T-helper 9 cell (primary cell): ENCODE measurements at regions not wholly inside any gene's neighbourhood (a gene's known extent, or its start where the extent isn't known, plus 50 kb on each side); places are given as distances from the start of the nearest gene placed in this dataset.
"Not testable (repeated sequence)": the region's sequence is repeated elsewhere in the genome, so short reads cannot be mapped to it uniquely, and the experiment has no call there.

Source experiments
- DNase-seq: peaks from one replicate; pipeline ENCODE4 v3.0.0-alpha.2; 2020

GRCh38 chr19:28170066-28170465, 1042.9 kb downstream of the UQCRFS1 start:
- no peak for DNase-seq

DNA sequence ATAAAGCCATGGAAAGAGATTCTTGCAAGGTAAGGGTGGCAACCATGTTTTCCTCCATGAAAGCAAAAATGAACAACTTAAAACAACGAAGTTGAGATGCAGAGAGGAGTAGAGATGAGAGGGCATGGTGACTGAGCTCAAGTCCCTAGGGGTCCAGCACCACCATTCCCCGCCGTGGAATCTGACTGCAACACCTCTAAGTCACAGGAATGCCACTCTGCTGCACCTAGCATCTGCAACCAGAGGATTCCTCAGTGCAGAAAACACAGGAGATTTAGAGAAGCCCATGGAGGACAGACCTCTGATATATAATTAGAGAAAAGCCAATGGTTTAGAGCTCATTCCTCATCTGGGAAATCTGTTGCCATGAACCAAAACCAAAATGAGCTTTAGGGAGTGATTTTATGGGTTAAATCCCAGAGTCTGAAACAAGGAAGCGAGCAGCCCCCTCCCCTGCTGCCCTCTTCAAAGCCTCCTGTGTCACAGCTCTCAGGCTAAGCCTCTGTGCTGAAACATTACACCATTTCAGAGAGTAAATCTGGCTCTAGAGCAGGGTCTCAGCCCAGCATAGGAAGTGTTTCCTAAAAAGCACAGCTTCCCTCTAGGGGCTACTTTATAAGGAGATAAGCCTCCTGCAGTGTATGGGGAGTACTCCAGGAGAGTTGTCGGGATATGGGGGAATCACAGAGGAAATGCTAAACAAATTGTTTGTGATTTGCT, 1043.6 kb downstream of the UQCRFS1 start:
- no peak for DNase-seq

DNA sequence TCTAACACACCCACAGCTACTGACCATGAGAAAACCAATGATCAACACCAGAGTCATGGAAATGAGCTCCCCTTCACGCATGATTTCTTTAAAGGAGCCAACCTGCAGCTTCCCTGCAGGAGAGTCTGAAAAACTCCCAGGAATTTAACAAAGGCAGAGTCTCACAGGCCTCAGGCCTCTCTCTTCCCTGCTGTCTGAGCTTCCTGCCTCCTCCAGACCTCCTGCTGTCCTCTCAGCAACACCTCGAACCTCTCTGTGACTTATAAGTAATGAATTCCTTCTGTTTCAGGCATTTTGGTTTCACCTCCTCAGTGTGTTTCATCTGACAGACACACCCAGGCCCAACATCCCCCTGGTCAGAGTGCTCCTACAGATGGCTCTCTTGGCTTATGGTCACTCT, 1044.4 kb downstream of the UQCRFS1 start:
- no peak for DNase-seq

GRCh38 chr19:28166025-28166424, 1046.9 kb downstream of the UQCRFS1 start:
- DNase-seq, result no peak

- DNase-seq, result no peak
Observed at GRCh38 chr19:28164214-28164613, 1048.7 kb downstream of the UQCRFS1 start.

DNA sequence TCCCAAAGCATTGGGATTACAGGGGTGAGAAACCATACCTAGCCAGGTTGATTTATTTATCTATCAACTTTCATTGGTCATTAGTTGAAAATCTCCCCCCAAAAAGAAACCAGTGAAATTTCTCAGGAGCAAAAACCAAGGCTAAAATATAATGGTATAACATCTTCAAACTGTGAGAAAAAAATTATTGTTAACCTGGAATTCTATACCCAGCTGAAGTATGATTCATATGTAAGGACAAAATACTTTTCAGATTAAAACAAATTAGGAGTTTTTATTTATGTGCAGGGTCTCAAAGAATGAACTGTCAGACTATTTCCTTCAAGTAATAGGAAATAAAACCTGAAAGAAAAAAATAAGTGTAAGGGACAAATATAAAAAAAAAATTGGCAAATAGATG, 1053.9 kb downstream of the UQCRFS1 start:
- DNase-seq, result no peak

GRCh38 chr19:28155265-28155664, 1057.7 kb downstream of the UQCRFS1 start:
- DNase-seq, result no peak

DNA sequence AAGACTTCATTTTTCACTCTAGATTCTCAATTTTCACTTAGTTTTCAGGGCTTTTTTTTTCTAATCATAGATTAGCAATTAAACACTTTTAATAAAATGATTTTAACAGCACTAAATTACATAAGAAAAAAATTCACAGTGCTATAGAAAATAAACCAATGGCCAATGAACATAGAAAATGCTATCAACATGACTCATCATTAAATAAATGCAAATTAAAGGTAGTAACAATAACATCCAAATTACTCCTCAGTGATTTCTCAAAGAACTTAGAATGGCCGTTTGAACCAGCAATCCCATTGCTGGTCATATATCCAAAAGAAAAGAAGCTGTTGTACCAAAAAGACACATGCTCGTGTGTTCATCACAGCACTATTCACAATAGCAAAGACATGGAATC, 1058.9 kb downstream of the UQCRFS1 start:
- no peak for DNase-seq

- DNase-seq, result no peak
Observed at GRCh38 chr19:28153123-28153522, 1059.8 kb downstream of the UQCRFS1 start.

DNA sequence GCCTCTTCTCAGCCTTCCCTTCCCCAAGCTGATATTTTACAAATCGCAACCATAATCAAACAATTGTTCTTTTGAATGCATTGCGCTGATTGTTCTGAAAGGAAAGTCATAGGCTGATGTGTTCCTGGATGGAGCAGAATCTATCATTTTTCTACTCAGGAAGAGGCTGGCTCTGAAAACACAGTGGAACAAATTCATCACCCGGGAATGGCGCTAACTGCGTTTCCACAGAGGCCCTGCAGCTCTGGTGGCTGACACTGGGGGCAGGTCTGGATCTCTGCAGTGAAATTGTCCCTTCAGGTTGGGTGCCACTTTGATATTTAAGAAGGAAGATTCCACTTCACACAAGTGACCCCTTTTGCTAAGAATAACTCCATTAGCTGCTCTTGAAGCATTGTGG, 1060.8 kb downstream of the UQCRFS1 start:
- DNase-seq, result no peak

- no peak for DNase-seq
Observed at GRCh38 chr19:28150129-28150528, 1062.8 kb downstream of the UQCRFS1 start.

DNA sequence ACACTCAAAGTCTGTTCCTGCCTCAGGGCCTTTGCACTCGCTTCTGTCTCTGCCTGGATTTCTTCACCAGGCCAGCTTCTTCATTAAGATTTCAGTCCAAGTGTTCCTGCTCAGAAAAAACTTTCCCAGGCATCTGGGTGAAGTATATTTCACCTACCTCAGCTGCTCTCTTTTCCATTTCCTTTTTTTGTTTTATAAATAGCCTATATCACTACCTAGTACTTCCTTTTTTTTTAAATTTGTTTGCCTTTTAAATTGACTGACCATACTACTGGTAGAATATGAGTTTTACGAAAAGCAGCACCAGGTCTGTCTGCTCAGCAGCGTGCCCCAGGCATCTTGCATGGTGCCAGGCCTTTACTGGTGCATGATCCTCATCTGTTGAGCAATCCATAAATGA, 1064.4 kb downstream of the UQCRFS1 start:
- no peak for DNase-seq

DNA sequence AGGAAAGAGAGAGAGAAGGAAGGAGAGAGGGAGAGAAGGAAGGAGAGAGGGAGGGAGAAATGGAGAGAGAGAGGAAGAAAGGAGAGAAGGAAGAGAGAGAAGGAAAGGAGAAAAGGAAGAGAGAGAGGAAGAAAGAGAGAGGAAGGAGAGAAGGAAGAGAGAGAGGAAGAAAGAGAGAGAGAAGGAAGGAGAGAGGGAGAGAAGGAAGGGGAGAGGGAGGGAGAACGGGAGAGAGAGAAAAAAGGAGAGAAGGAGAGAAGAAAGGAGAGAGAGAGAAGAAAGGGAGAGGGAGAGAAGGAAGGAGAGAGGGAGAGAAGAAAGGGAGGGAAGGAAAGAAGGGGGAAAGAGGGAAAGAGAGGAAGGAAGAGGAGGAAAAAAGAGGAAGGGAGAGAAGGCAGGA, 1070.7 kb downstream of the UQCRFS1 start:
- DNase-seq, result no peak

- DNase-seq, result no peak
Observed at GRCh38 chr19:28140201-28140600, 1072.8 kb downstream of the UQCRFS1 start.

DNA sequence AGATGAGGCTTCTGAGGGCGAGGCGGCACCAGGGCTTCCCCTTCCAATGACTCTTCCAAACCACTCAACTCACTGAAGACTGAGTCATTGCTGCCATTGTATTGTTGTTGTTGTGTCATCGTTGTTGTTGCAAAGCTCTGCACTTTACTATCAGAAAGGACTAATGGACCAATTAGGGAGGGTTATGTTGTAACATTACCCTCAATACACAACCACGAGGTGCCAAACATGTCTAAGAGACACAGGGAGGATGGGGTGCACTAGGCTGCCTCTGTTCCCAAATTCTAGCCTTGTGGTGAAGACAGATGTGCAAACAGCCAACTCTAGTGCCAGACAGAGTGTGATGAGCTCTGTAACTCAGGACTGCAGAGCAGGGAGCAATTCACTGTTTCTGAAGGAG, 1075.2 kb downstream of the UQCRFS1 start:
- DNase-seq, result no peak

DNA sequence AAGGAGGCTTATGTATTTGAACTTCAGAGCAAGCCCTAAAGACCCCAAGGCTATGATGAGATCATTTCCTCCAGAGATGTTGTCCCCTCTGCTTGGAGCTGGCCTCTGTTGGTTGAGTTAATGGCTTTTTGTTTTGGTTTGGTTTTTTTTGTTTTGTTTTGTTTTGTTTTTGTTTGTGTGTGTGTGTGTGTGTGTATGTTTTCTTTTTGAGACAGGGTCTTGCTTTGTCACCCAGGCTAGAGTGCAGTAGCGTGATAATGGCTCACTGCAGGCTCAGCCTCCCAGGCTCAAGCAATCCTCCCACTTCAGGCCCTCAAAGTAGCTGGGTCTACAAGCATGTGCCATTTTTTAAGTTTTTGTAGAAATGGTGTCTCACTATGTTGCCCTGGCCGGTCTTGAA, 1076.2 kb downstream of the UQCRFS1 start:
- no peak for DNase-seq

DNA sequence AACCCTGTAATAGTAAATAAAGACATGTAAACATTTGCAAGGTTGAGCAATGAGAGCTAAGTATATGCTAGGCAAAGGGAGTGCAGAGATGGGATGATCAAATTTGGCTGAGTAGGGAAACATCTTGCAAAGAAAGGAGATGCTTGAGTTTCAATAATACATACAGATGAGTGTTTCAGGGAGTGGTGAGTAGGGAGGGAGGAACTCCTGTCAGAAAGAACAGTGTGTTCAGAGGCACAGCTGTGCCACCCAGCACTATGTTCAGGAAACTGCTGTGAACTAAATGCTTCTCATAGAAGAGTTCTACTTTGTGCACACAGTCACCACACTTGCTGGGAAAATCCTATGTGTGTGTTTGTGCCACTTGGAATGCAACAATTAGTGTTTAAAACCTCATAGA, 1077.1 kb downstream of the UQCRFS1 start:
- DNase-seq, result no peak

- DNase-seq, result no peak
Observed at GRCh38 chr19:28134311-28134710, 1078.6 kb downstream of the UQCRFS1 start.

GRCh38 chr19:28130881-28131280, 1082.1 kb downstream of the UQCRFS1 start:
- not testable (repeated sequence) for DNase-seq

DNA sequence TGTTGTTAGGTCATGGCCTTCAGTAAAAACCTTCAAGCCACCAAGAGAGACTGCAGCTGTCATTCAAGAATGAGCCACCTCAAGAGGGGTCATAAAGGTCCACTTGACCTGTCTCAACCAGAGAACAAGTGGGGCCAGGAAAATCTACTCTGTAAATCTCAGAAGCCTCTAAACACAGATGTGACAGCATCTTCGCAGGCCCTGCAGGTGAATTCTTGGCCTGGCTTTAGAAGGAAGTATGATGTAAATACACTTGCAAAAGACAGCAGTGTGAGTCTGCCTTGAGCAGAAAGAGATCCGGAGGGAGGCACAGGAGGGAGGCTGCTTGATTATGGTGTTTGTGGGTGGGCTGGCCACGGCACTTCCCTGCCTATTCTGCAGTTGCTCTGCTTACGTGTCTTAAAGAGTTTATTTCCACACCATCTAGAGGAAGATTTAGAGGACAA, 1082.9 kb downstream of the UQCRFS1 start:
- no peak for DNase-seq

DNA sequence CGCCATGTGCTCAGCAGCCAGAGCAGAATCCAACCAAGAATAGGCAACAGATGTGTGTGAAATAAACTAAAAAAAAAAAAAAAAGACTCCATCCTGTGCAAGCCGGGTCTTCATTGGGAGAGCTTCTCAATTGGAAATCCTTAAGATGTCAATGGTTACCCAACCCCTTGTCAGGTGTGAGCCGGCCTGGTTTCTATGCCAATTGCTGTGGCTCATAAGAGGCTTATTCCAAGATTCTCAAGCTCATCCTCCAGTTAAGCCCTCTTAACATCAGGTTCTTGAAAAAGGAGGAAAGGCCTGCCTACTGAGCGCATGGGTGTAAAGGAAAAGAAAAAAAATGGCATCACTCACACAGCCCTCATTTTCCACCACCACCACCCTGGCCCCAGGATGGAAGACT, 1084.6 kb downstream of the UQCRFS1 start:
- DNase-seq, result no peak

- no peak for DNase-seq
Observed at GRCh38 chr19:28126135-28126898, 1086.6 kb downstream of the UQCRFS1 start.

DNA sequence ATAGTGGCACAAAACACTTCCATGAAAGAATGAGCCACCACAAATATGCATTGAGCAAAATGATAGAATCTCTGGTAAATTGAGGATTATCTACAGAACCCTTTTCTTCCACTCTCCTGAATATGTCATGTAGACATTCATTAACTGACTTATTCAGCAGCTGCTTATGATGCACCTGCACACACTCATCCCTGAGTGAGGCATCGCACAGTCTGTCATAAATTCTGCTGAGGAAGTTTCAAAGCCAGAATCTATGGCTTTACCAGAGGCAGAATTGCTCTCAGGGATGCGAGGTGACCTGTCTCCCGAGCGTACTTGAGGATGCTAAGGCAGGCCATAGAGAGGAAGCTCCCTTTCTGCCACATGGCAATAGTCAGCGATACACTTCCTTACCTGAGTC, 1090.2 kb downstream of the UQCRFS1 start:
- DNase-seq, result no peak

DNA sequence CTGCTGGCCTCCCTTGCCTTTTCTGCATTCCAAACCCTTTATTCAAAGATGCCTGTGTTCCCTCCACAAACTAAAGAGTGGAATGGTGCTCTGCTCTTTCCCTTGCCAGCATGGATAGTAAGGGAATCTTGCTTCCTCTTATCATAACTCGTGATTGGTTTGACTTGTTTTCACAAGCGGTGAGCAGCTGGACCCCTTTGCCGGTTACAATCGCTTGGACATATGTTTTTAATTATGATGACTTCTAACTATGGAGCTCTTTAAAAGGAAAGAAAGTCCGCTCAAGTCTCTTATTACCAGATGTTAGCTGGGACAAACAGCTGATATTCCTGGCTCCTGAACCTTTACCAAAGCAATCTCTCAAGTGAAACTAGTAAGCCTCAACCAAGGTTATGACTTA, 1094.7 kb downstream of the UQCRFS1 start:
- no peak for DNase-seq

DNA sequence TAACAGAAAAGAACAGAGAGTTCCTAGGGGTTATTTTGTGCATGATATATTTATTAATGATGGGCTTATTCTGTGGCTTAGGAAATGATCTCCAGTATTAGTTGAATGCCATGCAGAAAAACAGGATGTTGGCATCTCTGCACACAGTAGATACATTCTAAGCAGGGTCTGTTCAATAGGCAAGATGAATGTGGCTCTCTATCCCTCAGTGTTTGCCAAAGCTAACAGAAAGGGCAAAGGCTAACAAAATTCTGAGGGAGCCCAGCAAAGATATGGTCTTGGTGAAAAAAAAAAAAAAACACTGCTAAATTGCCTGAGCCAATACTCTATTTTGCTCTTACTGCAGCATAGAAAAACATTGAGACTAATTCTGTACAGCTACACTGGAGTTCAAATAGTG, 1095.8 kb downstream of the UQCRFS1 start:
- no peak for DNase-seq
